ENCODE measurements at regions not wholly inside any gene's neighbourhood (a gene's known extent, or its start where the extent isn't known, plus 50 kb on each side); places are given as distances from the start of the nearest gene placed in this dataset.

DNA sequence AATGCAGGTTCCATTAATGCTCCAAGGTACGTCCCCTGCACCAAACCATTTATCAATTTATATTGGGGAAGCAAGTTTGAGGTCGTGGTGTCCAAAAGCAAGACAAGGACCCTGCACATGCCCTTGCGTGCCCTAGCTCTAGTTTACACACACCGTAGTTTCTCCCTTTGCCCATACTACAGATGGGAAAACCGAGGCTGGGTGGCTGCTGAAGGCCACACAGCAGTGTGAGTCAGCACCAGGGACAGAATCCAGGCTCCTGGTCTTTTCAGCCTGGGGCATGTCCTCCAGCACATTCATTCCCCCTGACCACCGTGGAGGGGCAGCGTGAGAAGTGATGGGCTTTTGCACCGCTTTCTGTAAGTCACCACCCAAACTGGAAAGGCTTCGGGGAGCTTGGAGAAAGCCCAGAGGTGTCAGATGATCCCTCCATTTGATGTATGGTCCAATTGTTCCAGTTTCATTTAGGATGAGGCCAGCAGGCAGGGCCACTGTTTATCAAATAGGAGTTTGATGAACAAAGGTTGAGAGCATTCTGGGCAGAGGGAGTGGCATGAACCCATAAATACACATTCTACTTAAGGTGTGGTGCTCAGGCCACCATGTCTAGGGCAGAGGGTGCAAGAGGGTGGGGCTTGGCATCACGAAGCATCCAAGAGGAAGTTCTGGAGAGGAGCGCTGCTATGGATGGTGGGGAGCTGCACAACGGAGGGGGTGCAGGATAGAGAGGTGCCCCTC lies 274.1 kb downstream of the HAUS1 start:
- no peak for DNase-seq

DNA sequence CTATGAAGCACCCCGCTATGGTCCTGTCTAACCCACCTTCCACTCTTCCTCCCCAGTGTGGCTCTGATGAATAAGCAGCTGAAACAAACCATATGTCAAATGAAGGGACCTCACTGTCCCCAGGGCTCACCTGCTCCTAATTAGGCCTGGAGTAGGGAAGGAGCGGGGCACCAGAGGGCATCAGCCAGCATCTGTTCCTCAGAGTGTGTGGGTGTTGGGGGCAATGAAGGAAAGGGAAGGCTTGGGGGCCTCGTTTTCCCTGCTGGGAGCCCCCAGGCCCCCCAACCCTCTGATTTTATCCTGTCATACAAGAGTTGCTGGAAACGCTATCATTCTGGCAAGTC lies 274.7 kb downstream of the HAUS1 start:
- no peak for DNase-seq

DNA sequence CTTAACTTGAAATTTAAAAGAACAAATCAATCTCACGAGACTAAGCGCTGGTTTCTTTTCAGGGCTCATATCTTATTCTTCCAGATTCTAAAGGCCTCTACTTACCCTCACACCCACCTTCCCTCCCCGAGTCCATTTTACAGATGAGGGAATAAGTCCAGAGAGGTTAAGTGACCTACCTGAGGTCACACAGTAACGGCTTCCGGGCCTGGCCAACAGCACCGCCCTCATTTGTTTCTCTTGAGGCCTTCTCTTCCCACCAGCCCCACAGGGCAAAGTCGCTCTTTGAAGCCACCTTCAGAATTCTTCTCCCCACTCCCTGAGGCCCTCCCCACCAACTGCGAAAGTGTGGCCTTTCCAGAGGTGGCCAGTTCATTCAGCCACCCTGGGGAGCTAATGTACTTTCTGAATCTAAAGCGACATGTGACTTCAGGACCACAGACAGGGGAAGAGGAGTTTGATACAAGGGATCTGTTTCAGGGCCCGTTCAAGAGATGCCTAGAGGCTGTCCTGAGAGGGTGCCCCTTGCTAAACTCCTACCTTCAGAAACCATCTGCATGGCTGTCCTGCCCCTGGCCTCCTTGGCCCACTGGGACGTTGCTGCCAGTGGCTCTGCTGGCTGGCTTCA lies 275.3 kb downstream of the HAUS1 start:
- no peak for DNase-seq

DNA sequence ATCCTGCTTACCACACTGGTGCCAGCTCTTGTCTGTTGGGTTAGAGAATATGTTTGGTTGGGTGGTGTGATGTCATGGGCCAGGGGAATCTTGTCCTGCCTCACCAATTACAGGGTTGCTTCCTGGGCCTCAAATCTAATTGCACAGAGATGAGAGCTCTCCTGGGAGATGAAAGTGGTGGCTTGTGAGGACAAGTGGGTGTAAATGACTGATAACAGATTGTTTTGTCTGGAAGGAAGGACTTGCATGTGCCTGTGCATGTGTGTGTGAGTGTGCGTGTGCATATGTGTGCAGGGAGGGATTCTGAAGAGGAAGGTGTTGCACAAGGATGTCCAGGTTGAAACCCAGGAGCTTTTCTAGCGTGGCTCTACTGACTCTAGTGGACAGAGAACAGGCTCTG lies 271.9 kb downstream of the LOXHD1 start:
- DNase-seq = no peak

DNA sequence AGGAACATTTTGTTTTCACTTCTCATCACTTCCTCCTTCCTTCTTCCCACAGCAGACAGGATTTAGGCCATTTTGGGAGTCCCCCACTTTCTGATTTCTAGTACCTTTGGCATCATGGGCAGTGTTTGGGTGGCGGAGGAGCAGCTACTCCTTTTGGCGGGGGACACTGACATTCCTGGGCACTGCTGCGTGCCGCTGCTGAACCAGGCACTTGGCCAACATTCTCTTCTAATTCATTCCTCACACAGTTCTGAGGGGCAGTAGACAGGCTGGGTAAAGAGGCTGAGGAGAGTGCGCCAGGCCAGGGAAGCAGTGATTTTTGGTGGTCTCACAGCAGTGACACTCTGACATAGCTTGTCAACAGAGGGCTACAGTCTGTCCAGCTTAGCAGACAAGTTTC lies 270.2 kb downstream of the LOXHD1 start:
- DNase-seq = peak; percentile 42

DNA sequence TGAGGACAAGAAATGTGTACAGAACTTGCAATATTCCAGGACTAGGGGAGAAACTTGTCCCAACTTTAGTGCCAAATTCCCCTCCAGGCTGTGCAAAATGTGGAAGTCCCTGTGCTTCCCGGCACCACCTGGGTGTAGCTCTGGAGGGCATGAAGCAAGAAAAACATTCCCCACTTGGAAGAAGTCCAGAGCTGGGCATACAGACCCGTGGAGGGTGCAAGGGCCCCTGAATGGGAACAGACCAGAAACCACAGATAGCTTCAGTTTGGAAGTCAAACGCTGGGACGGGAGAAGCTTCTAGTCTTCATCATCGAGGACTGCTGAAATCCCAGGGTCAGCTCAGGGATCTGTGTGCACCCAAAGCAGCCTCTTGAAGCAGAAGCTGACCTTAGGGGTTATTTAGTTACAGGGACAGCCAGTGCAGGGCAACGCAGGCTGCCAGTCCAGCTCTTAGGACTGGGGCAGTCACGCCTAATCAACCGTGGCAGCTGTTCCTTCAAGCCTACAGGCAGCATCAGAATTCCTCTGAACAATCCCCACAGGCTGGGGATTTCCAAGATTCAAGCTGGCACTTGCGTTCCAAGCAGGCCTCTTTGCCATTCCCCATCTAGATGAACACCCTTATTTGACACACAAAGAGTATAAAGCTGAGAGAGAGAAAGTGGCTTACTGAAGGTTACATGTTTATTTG lies 269.4 kb downstream of the LOXHD1 start:
- DNase-seq = no peak

DNA sequence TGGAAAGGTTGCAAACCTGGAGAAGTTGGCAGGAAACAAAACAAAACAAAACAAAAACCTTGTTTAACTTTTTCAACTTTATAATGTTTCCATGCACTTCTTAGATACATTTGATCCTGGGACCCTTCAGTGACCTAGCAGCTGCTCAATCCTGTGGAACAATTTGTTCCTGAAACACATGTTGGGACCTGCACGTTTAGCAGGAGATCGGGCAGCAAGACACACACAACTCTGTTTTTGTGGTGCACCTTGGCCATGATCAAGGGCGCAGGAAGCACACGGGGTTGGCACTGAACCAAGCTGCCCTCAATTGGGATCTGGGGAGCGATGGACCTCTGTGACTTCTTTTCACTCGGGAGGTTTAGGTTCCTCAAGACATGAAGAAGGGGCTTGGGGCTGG lies 268.7 kb downstream of the LOXHD1 start:
- DNase-seq = no peak

DNA sequence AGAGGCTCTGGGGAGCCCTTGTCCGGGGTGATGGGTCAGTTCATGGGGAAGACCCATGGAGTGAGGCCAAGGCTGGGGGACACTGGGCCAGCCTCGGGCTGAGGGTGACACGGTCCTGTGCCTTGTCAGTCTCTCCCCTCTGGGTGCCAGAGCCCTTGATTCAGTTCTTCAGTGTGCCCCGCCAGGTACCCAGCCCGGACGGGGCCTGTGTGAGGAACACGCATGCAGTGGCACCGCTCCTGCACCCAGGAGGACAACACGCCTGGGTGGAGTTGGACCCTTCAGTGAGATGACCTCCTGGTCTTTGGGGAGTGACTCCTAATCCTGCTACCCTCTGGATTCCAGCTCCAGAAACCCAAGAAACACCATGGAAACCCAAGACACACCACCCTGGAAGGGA lies 264.4 kb downstream of the LOXHD1 start:
- no peak for DNase-seq

DNA sequence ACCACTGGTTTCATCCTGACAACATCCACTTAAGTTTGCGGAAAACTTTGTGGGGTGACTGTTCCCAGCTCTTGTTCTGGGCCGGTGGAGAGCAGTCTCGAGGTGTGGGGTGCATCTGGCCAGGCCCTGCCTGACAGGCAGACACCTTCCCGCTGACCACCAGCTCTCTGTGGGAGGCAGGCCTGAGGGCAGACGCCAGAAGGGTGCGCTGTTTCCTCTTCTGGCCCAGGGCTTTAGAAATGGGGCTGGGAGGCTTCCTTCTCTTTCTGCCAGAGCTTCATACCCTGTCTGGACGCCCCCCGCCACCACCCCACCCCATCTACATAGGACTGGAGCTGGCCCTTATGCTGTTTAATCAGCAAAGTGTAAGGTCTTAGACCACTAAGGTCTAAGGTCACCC lies 263.8 kb downstream of the LOXHD1 start:
- DNase-seq = no peak

DNA sequence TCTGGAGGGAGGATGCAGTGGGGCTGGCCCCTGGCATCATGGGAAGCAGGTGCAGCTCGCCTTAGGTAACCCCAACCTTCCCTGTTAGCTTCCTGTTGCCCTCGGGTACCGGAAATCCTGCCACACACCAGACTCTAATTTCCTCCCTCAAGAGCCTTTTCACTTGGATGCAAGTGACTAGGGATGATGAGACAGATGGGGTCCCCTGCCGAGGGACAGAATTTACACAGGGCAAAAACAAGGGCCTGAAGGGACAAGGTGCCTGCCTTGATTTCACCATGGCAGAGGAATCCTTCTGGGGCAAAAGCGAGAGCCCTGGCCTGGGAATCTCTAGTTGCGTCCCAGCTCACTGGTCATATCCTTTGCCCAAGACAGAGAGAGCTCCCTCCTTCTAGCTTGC lies 263.1 kb downstream of the LOXHD1 start:
- no peak for DNase-seq

DNA sequence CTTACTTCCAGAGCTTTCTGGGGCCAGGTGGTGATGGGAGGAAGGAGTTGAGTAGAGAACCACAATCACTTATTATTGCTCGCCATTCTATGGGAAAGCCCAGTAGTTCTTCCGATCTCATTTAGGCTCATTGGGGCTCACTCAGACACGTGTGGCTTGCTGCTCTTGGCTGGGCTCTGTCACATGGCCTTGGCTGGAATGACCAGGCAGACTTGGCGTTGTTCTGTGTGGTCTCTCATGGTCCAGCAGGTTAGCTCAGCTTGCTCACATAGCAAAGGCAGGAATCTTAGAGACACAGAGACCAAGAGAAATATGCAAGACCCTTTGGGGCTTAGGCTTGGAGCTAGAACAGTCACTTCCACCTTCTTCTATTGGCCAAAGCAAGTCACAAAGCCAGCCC lies 261.2 kb downstream of the LOXHD1 start:
- DNase-seq = no peak

DNA sequence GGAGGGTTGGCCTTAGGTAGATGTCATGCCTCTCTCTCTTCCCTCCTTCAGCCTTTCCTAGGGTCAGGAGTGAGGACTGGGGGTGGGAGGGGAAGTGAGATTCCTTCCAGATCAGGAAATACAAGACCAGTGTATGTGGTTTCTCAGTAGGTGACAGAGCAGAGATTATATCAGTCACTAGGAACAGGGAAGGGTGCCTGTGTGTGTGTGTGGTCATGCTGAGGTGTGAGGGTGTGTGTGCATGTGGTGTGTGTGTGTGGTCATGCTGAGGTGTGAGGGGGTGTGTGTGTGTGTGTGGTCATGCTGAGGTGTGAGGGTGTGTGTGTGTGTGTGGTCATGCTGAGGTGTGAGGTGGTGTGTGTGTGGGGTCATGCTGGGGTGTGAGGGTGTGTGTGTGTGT lies 259.8 kb downstream of the LOXHD1 start:
- no peak for DNase-seq

DNA sequence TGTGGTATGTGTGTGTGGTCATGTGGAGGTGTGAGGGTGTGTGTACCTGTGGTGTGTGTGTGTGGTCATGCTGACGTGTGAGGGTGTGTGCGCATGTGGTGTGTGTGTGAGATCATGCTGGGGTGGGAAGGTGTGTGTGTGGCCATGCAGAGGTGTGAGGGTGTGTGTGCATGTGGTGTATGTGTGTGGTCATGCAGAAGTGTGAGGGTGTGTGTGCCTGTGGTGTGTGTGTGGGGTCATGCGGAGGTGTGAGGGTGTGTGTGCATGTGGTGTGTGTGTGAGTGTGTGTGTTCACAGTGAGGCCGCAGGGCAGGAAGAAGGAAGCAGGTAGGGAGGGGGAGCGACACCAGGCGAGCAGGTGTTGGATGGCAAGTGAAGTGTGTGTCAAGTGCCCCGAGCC lies 259.0 kb downstream of the LOXHD1 start:
- DNase-seq = no peak

DNA sequence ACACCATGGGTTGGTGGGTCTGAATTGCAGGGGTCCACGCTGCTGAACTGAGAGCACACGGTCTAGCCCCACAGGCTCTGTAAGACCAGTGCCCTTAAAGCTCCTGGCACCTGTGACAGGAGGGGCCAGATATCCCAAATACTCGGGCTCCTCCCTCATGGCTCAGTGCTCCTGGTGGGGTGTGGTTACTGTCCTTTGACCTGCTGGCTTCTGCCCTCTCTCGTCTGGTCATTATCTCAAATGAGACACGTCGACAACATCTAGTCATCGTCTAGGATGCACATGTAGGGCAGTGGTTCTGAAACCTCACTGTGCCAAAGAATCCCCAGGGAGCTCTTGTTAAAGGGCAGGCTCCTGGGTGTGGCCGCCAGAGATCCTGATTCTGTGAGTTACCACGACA lies 258.4 kb downstream of the LOXHD1 start:
- DNase-seq = no peak

DNA sequence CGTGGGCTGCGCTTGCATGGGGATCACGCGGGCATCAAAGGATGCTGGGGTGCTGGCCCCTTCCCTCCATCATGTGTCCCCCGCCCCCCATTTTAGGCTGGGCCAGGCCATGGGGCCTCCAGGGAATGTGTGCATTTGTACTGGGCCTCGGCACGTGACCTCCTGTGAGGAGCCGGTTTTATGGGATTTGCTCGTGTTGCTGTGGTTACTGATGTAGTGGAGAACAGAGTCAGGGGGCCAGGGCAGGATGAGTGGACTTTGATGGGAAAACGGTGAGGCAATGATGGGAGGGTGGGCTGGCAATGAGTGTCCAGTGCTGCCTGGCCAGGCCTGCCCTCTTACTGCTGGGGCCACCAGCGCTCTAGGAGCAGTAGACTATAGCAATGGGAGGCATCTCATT lies 257.7 kb downstream of the LOXHD1 start:
- DNase-seq = no peak

DNA sequence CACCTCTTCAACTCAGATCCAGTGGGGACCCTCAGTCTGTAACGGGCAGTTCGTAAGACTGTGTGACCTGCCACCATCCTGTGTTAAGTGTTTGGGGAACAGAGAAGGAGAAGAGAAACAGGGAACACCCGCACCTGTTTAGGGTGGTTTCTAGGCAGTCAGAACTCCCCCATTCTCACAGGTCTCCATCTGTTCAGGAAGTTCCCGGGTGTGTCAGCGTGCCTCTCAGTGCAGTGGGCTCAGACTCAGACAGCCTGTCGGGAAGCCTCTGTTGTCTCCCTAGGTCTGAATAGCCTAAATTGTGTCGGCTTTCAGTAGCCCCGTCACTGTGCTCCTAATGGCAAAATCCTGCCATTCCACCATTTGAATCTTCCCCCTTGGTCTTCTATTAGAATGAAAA lies 256.6 kb downstream of the LOXHD1 start:
- DNase-seq = no peak

DNA sequence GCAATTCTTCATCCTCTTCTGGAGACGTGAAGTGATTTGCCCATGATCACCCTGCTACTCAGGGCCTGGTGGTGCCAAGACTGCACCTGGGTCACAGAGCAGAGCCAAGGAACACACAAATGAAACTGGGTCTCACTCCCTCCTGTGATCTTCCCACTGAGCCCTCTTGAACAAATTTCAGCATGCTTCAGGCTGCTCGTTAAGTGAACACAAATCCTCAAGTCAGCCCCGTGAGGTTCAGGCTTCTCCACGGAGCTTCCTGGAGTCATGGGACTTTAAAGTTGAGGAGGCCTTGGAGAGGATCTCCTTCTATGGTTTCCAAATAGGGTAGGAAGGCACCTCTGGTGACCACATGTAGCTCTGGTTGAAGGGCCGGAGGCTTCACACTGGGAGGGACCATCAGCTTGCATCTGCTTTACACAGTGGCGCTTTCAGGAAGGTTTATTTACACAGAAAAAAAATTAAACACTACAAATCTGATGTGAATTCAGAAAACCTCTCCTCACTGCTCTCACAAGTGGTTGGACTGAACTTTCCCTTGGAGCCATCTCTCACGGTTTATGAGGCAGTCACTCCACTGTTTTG lies 255.4 kb downstream of the LOXHD1 start:
- no peak for DNase-seq

DNA sequence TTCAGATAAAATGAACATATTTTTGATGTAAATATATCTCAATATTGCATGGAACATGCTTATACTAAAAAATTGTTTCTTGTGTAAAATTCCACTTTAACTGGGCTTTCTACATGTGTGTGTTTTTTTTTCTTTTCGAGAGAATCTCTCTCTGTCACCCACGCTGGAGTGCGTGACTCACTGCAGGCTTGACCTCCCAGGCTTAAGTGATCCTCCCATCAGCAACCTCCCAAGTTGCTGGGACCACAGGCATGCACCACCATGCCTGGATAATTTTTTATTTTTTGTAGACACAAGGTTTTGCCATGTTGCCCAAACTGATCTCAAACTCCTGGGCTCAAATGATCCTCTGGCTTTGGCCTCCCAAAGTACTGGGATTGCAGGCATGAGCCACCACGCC lies 254.6 kb downstream of the LOXHD1 start:
- DNase-seq = no peak

DNA sequence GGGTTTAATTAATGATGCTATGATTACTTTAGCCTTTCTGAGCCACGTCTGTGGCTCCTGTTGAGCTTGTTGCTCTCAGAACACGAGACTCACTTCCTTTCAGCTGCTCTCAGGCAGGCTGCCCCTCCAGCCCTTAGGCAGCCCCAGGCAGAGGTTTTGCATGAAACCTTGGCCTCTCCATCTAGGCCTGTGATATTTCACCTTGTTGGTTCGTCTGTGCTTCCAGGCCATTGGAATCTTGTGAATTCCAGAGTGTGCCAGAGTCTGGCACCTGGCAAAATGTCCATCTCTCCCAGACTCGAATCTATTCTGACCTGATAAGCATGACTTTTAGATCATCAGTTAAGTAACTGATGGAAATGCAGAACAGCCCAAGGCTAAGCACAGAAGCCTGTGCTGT lies 254.1 kb downstream of the LOXHD1 start:
- DNase-seq = no peak

DNA sequence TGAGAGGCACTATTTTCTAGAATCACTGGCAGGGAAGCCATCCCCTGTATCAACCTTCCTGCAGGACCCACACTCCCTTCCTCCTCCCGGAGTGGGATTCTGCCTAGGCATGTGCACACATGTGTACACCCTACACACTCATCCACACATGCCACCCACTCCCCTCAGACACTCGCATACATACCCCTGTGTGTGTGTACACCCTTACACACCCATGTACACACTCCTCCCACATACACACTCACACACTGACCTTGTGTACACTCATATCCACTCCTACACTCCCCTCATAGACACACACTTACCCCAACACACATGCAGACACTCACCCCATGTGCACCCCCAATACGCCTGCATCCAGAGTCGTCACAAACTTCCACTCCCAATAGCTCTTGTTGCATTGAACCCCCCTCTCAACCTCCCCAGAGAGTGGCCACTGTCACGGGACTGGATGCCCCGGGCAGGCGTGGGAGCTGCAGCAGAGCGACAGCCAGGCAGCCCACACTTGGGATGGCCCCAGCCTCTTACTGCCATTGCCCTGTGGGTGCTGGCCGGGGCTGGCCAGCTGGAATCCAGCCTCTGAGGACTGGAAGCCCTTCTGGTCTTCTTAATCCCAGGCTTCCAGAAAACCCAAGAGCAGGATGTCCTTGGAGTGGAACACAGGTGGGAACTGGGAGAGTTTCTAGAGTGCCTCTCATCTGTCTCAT lies 251.0 kb downstream of the LOXHD1 start:
- no peak for DNase-seq

DNA sequence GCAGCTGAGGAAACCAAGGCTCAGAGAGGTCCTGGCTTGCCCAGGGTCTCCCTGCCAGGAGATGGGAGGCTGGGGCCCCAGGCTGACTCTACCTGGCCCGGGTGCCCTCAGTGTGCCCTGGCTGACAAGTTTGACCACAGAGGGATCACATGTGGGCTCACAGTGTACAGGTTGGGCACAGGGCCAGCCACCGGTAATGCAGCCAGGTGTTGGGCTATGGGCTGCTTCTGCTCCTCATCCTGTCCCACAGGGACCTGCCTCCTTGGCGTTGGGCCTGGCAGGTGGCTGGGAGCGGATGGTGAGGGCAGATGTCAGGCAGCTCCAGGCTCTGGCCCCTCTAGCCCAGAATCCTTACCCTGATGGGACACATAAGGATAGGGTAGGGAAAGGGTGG lies 250.5 kb downstream of the LOXHD1 start:
- DNase-seq = no peak

DNA sequence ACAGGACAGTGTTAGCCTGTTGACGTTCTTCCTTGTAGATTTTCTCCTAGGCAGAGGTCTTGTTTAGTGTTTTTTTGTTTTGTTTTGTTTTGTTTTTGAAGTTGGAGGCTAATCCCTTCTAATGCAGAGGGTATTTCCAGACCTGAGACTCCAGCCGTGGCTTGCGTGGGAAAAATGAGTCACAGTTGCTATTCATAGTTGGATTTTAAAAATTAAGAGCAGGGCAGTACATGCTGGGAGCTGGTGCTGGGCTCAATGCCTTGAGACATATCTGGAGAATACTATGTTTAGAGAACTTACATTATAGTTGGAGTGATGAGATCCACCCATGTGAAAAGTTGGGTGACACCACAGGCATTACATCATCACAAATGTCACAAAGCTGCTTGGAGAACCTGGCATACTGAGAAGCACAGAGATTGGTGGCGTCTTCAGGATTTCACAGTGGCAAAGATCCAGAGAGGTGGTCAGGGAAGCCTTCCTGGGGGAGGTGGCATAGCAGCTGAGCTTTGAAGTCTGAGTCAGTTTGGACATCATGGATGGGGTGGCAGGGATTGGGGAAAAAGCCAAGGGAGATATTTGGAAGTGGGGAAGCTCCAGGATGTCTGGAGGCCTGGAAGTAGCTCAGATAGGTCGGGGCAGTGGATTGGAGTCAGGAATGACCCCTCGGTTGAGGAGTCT lies 249.4 kb downstream of the LOXHD1 start:
- DNase-seq = no peak

Measured in muscle of arm (tissue), 1 donor.